Thymus (tissue), 11 donors: ENCODE measurements at regions not wholly inside any gene's neighbourhood (a gene's known extent, or its start where the extent isn't known, plus 50 kb on each side); places are given as distances from the start of the nearest gene placed in this dataset.

Experiments
- DNase-seq, 9 donors: peaks; one replicate each; pipeline ENCODE4 v3.0.0-alpha.2; 2013; ENCODE audit warnings: low spot score in 9 of 9, low read depth in 6 of 9, missing footprints in 1 of 9
- H3K27ac ChIP-seq, 2 donors: one replicate each; pipeline ENCODE4 v1.5.1; 2013; ENCODE audit warnings: control low read depth in 1 of 2, low read depth in 1 of 2, low read length in 1 of 2, mild to moderate bottlenecking in 1 of 2, moderate library complexity in 1 of 2
- H3K27me3 ChIP-seq, 2 donors: one replicate each; pipeline ENCODE4 v1.5.1; 2013; ENCODE audit warnings: low read length in 1 of 2; ENCODE audit not compliant: control insufficient read depth in 2 of 2, insufficient read depth in 1 of 2
- H3K36me3 ChIP-seq, 2 donors: one replicate each; pipeline ENCODE4 v1.5.1; 2013; ENCODE audit warnings: low read length in 1 of 2, mild to moderate bottlenecking in 1 of 2, moderate library complexity in 1 of 2; ENCODE audit not compliant: control insufficient read depth in 2 of 2, insufficient read depth in 2 of 2
- H3K4me1 ChIP-seq, 2 donors: one replicate each; pipeline ENCODE4 v1.5.1; 2013; ENCODE audit warnings: low read length in 2 of 2; ENCODE audit not compliant: control insufficient read depth in 2 of 2, insufficient read depth in 2 of 2
- H3K4me3 ChIP-seq, 2 donors: one replicate each; pipeline ENCODE4 v1.5.1; 2013; ENCODE audit warnings: low read length in 2 of 2, control low read depth in 1 of 2, mild to moderate bottlenecking in 1 of 2
- H3K9me3 ChIP-seq, 2 donors: one replicate each; pipeline ENCODE4 v1.5.1; 2013; ENCODE audit warnings: low read length in 1 of 2, mild to moderate bottlenecking in 1 of 2; ENCODE audit not compliant: control insufficient read depth in 2 of 2, insufficient read depth in 1 of 2
- WGBS: extraction: QIAGEN DNeasy Blood & Tissue Kit; methylation state at CpG from one replicate; pipeline ENCODE4 v1.1.7; 2013; 5-methylcytosine and 5-hydroxymethylcytosine counted together
- donor health status: healthy.

- Histone ChIP-seq H3K27me3 (no peaks in the 10 kb centered on the region), H3K36me3 (no peaks in the 10 kb centered on the region), H3K9me3 (no peaks in the 10 kb centered on the region), H3K4me3 (no peak overlapping the region), H3K4me1 (peaks cover 0 to 3% of the 10 kb centered on the region in 2 donors), H3K27ac (no peak overlapping the region)
- DNase-seq: no peak
Observed at GRCh38 chr17:62888148-62888547, 77.9 kb upstream of the TANC2 start.

- Histone ChIP-seq H3K27ac (no peak overlapping the region), H3K27me3 (no peaks in the 10 kb centered on the region), H3K36me3 (no peaks in the 10 kb centered on the region), H3K4me3 (no peak overlapping the region), H3K9me3 (no peaks in the 10 kb centered on the region), H3K4me1 (no peaks in the 10 kb centered on the region)
- 96% methylated on average over 3 of the region's 3 CpGs for WGBS
- DNase-seq: no peak
Observed at GRCh38 chr17:62887437-62887836, 78.6 kb upstream of the TANC2 start.

GRCh38 chr17:62884781-62885180, 76.7 kb upstream of the MARCHF10 start:
- H3K27me3 ChIP-seq: no peaks in the 10 kb centered on the region
- no peak overlapping the region for H3K4me3 ChIP-seq
- no peaks in the 10 kb centered on the region for H3K9me3 ChIP-seq
- no peak for DNase-seq
- no peaks in the 10 kb centered on the region for H3K4me1 ChIP-seq
- H3K36me3 ChIP-seq: no peaks in the 10 kb centered on the region
- H3K27ac ChIP-seq: no peak overlapping the region
- WGBS: 96% methylated on average over 5 of the region's 5 CpGs

GRCh38 chr17:62882878-62883277, 74.8 kb upstream of the MARCHF10 start:
- no peaks in the 10 kb centered on the region for H3K9me3 ChIP-seq
- DNase-seq: no peak
- 92% methylated on average over 4 of the region's 4 CpGs for WGBS
- no peak overlapping the region for H3K4me3 ChIP-seq
- no peaks in the 10 kb centered on the region for H3K4me1 ChIP-seq
- H3K27ac ChIP-seq: no peak overlapping the region
- H3K27me3 ChIP-seq: no peaks in the 10 kb centered on the region
- no peaks in the 10 kb centered on the region for H3K36me3 ChIP-seq

- DNase-seq: no peak
- no peaks in the 10 kb centered on the region for H3K9me3 ChIP-seq
- 49% methylated on average over 7 of the region's 7 CpGs for WGBS
- H3K27me3 ChIP-seq: no peaks in the 10 kb centered on the region
- H3K4me1 ChIP-seq: no peaks in the 10 kb centered on the region
- no peak overlapping the region for H3K4me3 ChIP-seq
- H3K27ac ChIP-seq: no peak overlapping the region
- no peaks in the 10 kb centered on the region for H3K36me3 ChIP-seq
Observed at GRCh38 chr17:62882284-62882683, 74.2 kb upstream of the MARCHF10 start.

GRCh38 chr17:62880120-62880519, 72.0 kb upstream of the MARCHF10 start:
- Histone ChIP-seq H3K27ac (no peak overlapping the region), H3K4me3 (no peak overlapping the region), H3K27me3 (no peaks in the 10 kb centered on the region), H3K4me1 (no peaks in the 10 kb centered on the region), H3K36me3 (no peaks in the 10 kb centered on the region), H3K9me3 (no peaks in the 10 kb centered on the region)
- no peak for DNase-seq

- no peak overlapping the region for H3K4me3 ChIP-seq
- H3K9me3 ChIP-seq: no peaks in the 10 kb centered on the region
- H3K27me3 ChIP-seq: no peaks in the 10 kb centered on the region
- no peak for DNase-seq
- H3K27ac ChIP-seq: no peak overlapping the region
- H3K36me3 ChIP-seq: no peaks in the 10 kb centered on the region
- WGBS: 96% methylated on average over 2 of the region's 2 CpGs
- no peaks in the 10 kb centered on the region for H3K4me1 ChIP-seq
Observed at GRCh38 chr17:62876673-62877405, 68.7 kb upstream of the MARCHF10 start.

- Histone ChIP-seq H3K27ac (no peak overlapping the region), H3K9me3 (no peaks in the 10 kb centered on the region), H3K27me3 (no peaks in the 10 kb centered on the region), H3K36me3 (no peaks in the 10 kb centered on the region), H3K4me3 (no peak overlapping the region), H3K4me1 (no peaks in the 10 kb centered on the region)
- no peak for DNase-seq
- WGBS: 95% methylated on average over 2 of the region's 2 CpGs
Observed at GRCh38 chr17:62876063-62876462, 67.9 kb upstream of the MARCHF10 start.

GRCh38 chr17:62875296-62875695, 67.2 kb upstream of the MARCHF10 start:
- no peaks in the 10 kb centered on the region for H3K36me3 ChIP-seq
- WGBS: 95% methylated on average over 4 of the region's 4 CpGs
- no peak for DNase-seq
- no peaks in the 10 kb centered on the region for H3K4me1 ChIP-seq
- H3K4me3 ChIP-seq: no peak overlapping the region
- H3K27me3 ChIP-seq: no peaks in the 10 kb centered on the region
- H3K9me3 ChIP-seq: no peaks in the 10 kb centered on the region
- H3K27ac ChIP-seq: no peak overlapping the region

- no peaks in the 10 kb centered on the region for H3K9me3 ChIP-seq
- H3K27me3 ChIP-seq: no peaks in the 10 kb centered on the region
- H3K27ac ChIP-seq: no peak overlapping the region
- WGBS: 95% methylated on average over 5 of the region's 5 CpGs
- H3K36me3 ChIP-seq: no peaks in the 10 kb centered on the region
- DNase-seq: no peak
- no peaks in the 10 kb centered on the region for H3K4me1 ChIP-seq
- H3K4me3 ChIP-seq: no peak overlapping the region
Observed at GRCh38 chr17:62871291-62871690, 63.2 kb upstream of the MARCHF10 start.
